RKO (cell line): ENCODE measurements at regions not wholly inside any gene's neighbourhood (a gene's known extent, or its start where the extent isn't known, plus 50 kb on each side); places are given as distances from the start of the nearest gene placed in this dataset.
"Not testable (repeated sequence)": the region's sequence is repeated elsewhere in the genome, so short reads cannot be mapped to it uniquely, and the experiment has no call there.

Experiments
- DNase-seq: peaks from one replicate; pipeline ENCODE4 v3.0.0-alpha.2; 2016; ENCODE audit warnings: low spot score

GRCh38 chr10:90193240-90193985 is 492.0 kb downstream of the KIF20B start:
- no peak for DNase-seq

GRCh38 chr10:90195288-90195840 is 494.0 kb downstream of the KIF20B start:
- DNase-seq, result no peak

- peak; percentile 58 for DNase-seq
These were observed 496.4 kb downstream of the KIF20B start for GRCh38 chr10:90197766-90198165.

GRCh38 chr10:90199093-90199492 is 497.7 kb downstream of the KIF20B start:
- DNase-seq, result no peak

GRCh38 chr10:90199513-90199912 is 498.1 kb downstream of the KIF20B start:
- no peak for DNase-seq

- no peak for DNase-seq
These were observed 503.0 kb downstream of the KIF20B start for GRCh38 chr10:90204131-90204955.

- no peak for DNase-seq
These were observed 503.5 kb downstream of the KIF20B start for GRCh38 chr10:90204956-90205314.

GRCh38 chr10:90205340-90205739 is 503.9 kb downstream of the KIF20B start:
- DNase-seq, result no peak

GRCh38 chr10:90213346-90213745 is 512.0 kb downstream of the KIF20B start:
- no peak for DNase-seq

- DNase-seq, result no peak
These were observed 517.5 kb downstream of the KIF20B start for GRCh38 chr10:90218846-90219245.

- no peak for DNase-seq
These were observed 521.0 kb downstream of the KIF20B start for GRCh38 chr10:90222372-90222771.

GRCh38 chr10:90222939-90223338 is 521.5 kb downstream of the KIF20B start:
- no peak for DNase-seq

GRCh38 chr10:90224791-90225566 is 523.6 kb downstream of the KIF20B start:
- no peak for DNase-seq

GRCh38 chr10:90226517-90226916 is 525.1 kb downstream of the KIF20B start:
- DNase-seq, result no peak

- peak; percentile 75 for DNase-seq
These were observed 525.8 kb downstream of the KIF20B start for GRCh38 chr10:90227217-90227656.

- no peak for DNase-seq
These were observed 526.4 kb downstream of the KIF20B start for GRCh38 chr10:90227786-90228185.

GRCh38 chr10:90229486-90229885 is 528.1 kb downstream of the KIF20B start:
- DNase-seq, result no peak

- DNase-seq, result not testable (repeated sequence)
These were observed 532.4 kb downstream of the KIF20B start for GRCh38 chr10:90233805-90234204.

- DNase-seq, result no peak
These were observed 544.2 kb downstream of the KIF20B start for GRCh38 chr10:90245623-90246022.

- DNase-seq, result not testable (repeated sequence)
These were observed 549.4 kb downstream of the KIF20B start for GRCh38 chr10:90250784-90251183.

GRCh38 chr10:90269699-90270098 is 568.3 kb downstream of the KIF20B start:
- DNase-seq, result no peak
